H9 (cell line): ENCODE measurements at regions not wholly inside any gene's neighbourhood (a gene's known extent, or its start where the extent isn't known, plus 50 kb on each side); places are given as distances from the start of the nearest gene placed in this dataset.

Experiments
- DNase-seq: peaks from one replicate; pipeline ENCODE4 v3.0.0-alpha.2; 2017
- H2AFZ ChIP-seq: one replicate; pipeline ENCODE4 v1.6.1; 2013; ENCODE audit warnings: mild to moderate bottlenecking, low read length, control low read depth, moderate library complexity
- H2AK5ac ChIP-seq: 2 replicates; pipeline ENCODE4 v1.6.1; 2013; ENCODE audit warnings: low read length, control low read depth, mixed read lengths; ENCODE audit not compliant: insufficient read length
- H2BK120ac ChIP-seq: one replicate; pipeline ENCODE4 v1.6.1; 2013; ENCODE audit warnings: low read depth, mild to moderate bottlenecking, low read length, control low read depth, inconsistent platforms; ENCODE audit not compliant: poor library complexity, severe bottlenecking
- H2BK12ac ChIP-seq: 2 replicates; pipeline ENCODE4 v1.6.1; 2013; ENCODE audit warnings: low read length, control low read depth, mixed read lengths, low read depth; ENCODE audit not compliant: insufficient read length
- H2BK15ac ChIP-seq: 2 replicates; pipeline ENCODE4 v1.6.1; 2013; ENCODE audit warnings: low read depth, low read length, control low read depth
- H2BK20ac ChIP-seq: one replicate; pipeline ENCODE4 v1.6.1; 2013; ENCODE audit warnings: low read depth, mild to moderate bottlenecking, low read length, control low read depth, inconsistent platforms; ENCODE audit not compliant: poor library complexity, severe bottlenecking
- H2BK5ac ChIP-seq: 2 replicates; pipeline ENCODE4 v1.6.1; 2013; ENCODE audit warnings: low read length, control low read depth, mixed read lengths; ENCODE audit not compliant: insufficient read length
- H3K14ac ChIP-seq: 2 replicates; pipeline ENCODE4 v1.6.1; 2013; ENCODE audit warnings: low read length, control low read depth; ENCODE audit not compliant: insufficient read depth
- H3K18ac ChIP-seq: 2 replicates; pipeline ENCODE4 v1.6.1; 2013; ENCODE audit warnings: low read depth, mild to moderate bottlenecking, mixed read lengths, low read length, control low read depth; ENCODE audit not compliant: insufficient read length
- H3K23ac ChIP-seq: 2 replicates; pipeline ENCODE4 v1.6.1; 2013; ENCODE audit warnings: low read length, control low read depth, mixed read lengths, low read depth; ENCODE audit not compliant: insufficient read length
- H3K23me2 ChIP-seq: 2 replicates; pipeline ENCODE4 v1.6.1; 2013; ENCODE audit warnings: low read depth, mild to moderate bottlenecking, mixed read lengths, low read length, control low read depth; ENCODE audit not compliant: insufficient read length, poor library complexity, severe bottlenecking
- H3K27ac ChIP-seq: 2 replicates; pipeline ENCODE4 v1.5.1; 2013; ENCODE audit warnings: low read length, control low read depth, mixed read lengths, low read depth; ENCODE audit not compliant: insufficient read length
- H3K27me3 ChIP-seq: 2 replicates; pipeline ENCODE4 v1.6.1; 2013; ENCODE audit warnings: low read length, control low read depth, inconsistent platforms; ENCODE audit not compliant: insufficient read depth
- H3K4ac ChIP-seq: 2 replicates; pipeline ENCODE4 v1.6.1; 2013; ENCODE audit warnings: low read depth, mild to moderate bottlenecking, control low read depth, inconsistent platforms, low read length, moderate library complexity
- H3K4me1 ChIP-seq: 2 replicates; pipeline ENCODE4 v1.6.1; 2013; ENCODE audit warnings: low read length, control low read depth, inconsistent platforms; ENCODE audit not compliant: insufficient read depth
- H3K4me2 ChIP-seq: 2 replicates; pipeline ENCODE4 v1.6.1; 2013; ENCODE audit warnings: low read length, control low read depth, mixed read lengths; ENCODE audit not compliant: insufficient read length, insufficient read depth
- H3K56ac ChIP-seq: 2 replicates; pipeline ENCODE4 v1.6.1; 2013; ENCODE audit warnings: low read depth, mild to moderate bottlenecking, mixed read lengths, low read length, control low read depth; ENCODE audit not compliant: insufficient read length
- H3K79me1 ChIP-seq: 2 replicates; pipeline ENCODE4 v1.6.1; 2013; ENCODE audit warnings: low read depth, mild to moderate bottlenecking, moderate library complexity, low read length, control low read depth, inconsistent platforms; ENCODE audit not compliant: insufficient read depth, poor library complexity, severe bottlenecking
- H3K79me2 ChIP-seq: 2 replicates; pipeline ENCODE4 v1.6.1; 2013; ENCODE audit warnings: low read length, control low read depth, inconsistent platforms; ENCODE audit not compliant: insufficient read depth
- H3K9ac ChIP-seq: 2 replicates; pipeline ENCODE4 v1.6.1; 2013; ENCODE audit warnings: low read length, control low read depth, mixed read lengths; ENCODE audit not compliant: insufficient read length; ENCODE audit errors: extremely low read depth
- H3K9me3 ChIP-seq: one replicate; pipeline ENCODE4 v1.6.1; 2013; ENCODE audit warnings: low read depth, low read length, inconsistent platforms; ENCODE audit not compliant: control insufficient read depth
- H3T11ph ChIP-seq: one replicate; pipeline ENCODE4 v1.6.1; 2013; ENCODE audit warnings: mild to moderate bottlenecking, low read length, control low read depth, inconsistent platforms
- H4K20me1 ChIP-seq: one replicate; pipeline ENCODE4 v1.6.1; 2013; ENCODE audit not compliant: control insufficient read depth, insufficient read length, insufficient read depth
- H4K5ac ChIP-seq: 2 replicates; pipeline ENCODE4 v1.6.1; 2013; ENCODE audit warnings: low read depth, mild to moderate bottlenecking, mixed read lengths, low read length, control low read depth; ENCODE audit not compliant: insufficient read length
- H4K8ac ChIP-seq: replicated peaks from 2 replicates; pipeline ENCODE4 v1.6.1; 2013; ENCODE audit warnings: low read length, control low read depth, mixed read lengths, low read depth; ENCODE audit not compliant: insufficient read length
- H4K91ac ChIP-seq: 2 replicates; pipeline ENCODE4 v1.6.1; 2013; ENCODE audit warnings: low read depth, mild to moderate bottlenecking, moderate library complexity, mixed read lengths, low read length, control low read depth; ENCODE audit not compliant: insufficient read length
- H3K27ac Mint-ChIP-seq, 3 experiments: 2 replicates in 2 of 3; 3 replicates in 1 of 3; pipeline ENCODE4 v1.8.0; 2020 to 2021; ENCODE audit warnings: mixed read lengths in 3 of 3, mild to moderate bottlenecking in 1 of 3, moderate library complexity in 1 of 3
- H3K27me3 Mint-ChIP-seq: 2 replicates; pipeline ENCODE4 v1.8.0; 2021; ENCODE audit warnings: low read depth, mild to moderate bottlenecking, moderate library complexity, mixed read lengths
- H3K36me3 Mint-ChIP-seq, 3 experiments: 2 replicates in 2 of 3; 3 replicates in 1 of 3; pipeline ENCODE4 v1.8.0; 2020 to 2021; ENCODE audit warnings: low read depth in 3 of 3, mixed read lengths in 3 of 3; ENCODE audit not compliant: insufficient read depth in 1 of 3
- H3K4me1 Mint-ChIP-seq, 2 experiments: 2 replicates each; pipeline ENCODE4 v1.8.0; 2020; ENCODE audit warnings: mixed read lengths in 2 of 2
- H3K4me3 Mint-ChIP-seq, 2 experiments: 2 replicates in 1 of 2; 3 replicates in 1 of 2; pipeline ENCODE4 v1.8.0; 2020 to 2021; ENCODE audit warnings: mild to moderate bottlenecking in 2 of 2, mixed read lengths in 2 of 2, moderate library complexity in 1 of 2
- H3K9me3 Mint-ChIP-seq, 2 experiments: 2 replicates in 1 of 2; 3 replicates in 1 of 2; pipeline ENCODE4 v1.8.0; 2020; ENCODE audit warnings: mild to moderate bottlenecking in 2 of 2, mixed read lengths in 2 of 2, moderate library complexity in 1 of 2
- WGBS: extraction: QIAGEN DNeasy Blood & Tissue Kit; methylation state at CpG from one replicate; pipeline ENCODE4 v1.1.7; 2013; ENCODE audit warnings: missing lambda C conversion rate, low lambda C conversion rate, mixed read lengths; ENCODE audit not compliant: insufficient read length; ENCODE audit errors: extremely low coverage; 5-methylcytosine and 5-hydroxymethylcytosine counted together
- TF ChIP-seq, protein P1 (sequence below): fragments of 200-600 bp; sonication (generic); conservative IDR thresholded peaks from 3 replicates; pipeline ENCODE4 v1.8.0; 2021; ENCODE audit warnings: antibody characterized with exemption, mild to moderate bottlenecking

DNA sequence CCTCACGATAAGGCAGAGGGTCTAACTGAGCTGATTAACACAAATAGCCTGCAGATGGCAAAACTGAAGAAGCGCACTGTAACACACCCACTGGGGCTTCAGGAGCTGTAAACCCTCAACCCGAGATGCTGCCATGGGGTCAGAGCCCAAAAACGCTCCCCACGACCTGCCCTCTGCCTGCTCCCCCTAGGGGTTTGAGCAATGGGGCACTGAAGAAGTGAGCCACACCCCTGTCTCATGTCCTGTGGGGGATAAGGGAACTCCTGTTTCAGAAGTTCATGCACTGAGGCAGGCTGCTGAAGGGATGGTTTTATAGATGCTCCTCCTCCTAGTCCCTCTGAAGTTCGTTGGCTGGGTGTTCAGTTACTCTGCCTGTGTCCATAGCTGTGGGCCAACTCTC lies 105.9 kb upstream of the CELF4 start:
- Histone ChIP-seq H3K56ac (no peak overlapping the region), H3K14ac (no peak overlapping the region), H4K91ac (no peak overlapping the region), H3K79me1 (no peaks in the 10 kb centered on the region), H3K9ac (no peak overlapping the region), H3K18ac (no peak overlapping the region), H3T11ph (no peak overlapping the region), H2BK120ac (no peak overlapping the region), H2AFZ (no peak overlapping the region), H2BK15ac (no peak overlapping the region), H3K9me3 (no peaks in the 10 kb centered on the region), H2BK12ac (no peak overlapping the region), H3K23ac (no peak overlapping the region), H4K5ac (no peak overlapping the region), H3K23me2 (no peaks in the 10 kb centered on the region), H2AK5ac (no peak overlapping the region), H3K27me3 (no peaks in the 10 kb centered on the region), H3K4ac (no peak overlapping the region), H2BK20ac (no peak overlapping the region), H4K20me1 (no peaks in the 10 kb centered on the region), H4K8ac (no peak overlapping the region), H2BK5ac (no peak overlapping the region), H3K4me2 (no peak overlapping the region), H3K79me2 (no peaks in the 10 kb centered on the region), H3K4me1 (peaks cover 6% of the 10 kb centered on the region; the same call in 1 of the 2 replicates), H3K27ac (no peak overlapping the region)
- H3K27ac Mint-ChIP-seq, result peak overlapping the region in 1 of 3 experiments; percentile 60; a peak in 1 of 7 replicates
- no peak overlapping the region for H3K4me3 Mint-ChIP-seq
- no peaks in the 10 kb centered on the region; a peak in 1 of 7 replicates for H3K36me3 Mint-ChIP-seq
- peaks cover 8 to 9% of the 10 kb centered on the region in 2 experiments; a peak in 2 of 5 replicates for H3K9me3 Mint-ChIP-seq
- peaks cover 18 to 26% of the 10 kb centered on the region in 2 experiments for H3K4me1 Mint-ChIP-seq
- WGBS, result no CpG with 5 or more reads among the region's 6 CpGs
- DNase-seq, result no peak
- TF ChIP-seq, protein P1, sequence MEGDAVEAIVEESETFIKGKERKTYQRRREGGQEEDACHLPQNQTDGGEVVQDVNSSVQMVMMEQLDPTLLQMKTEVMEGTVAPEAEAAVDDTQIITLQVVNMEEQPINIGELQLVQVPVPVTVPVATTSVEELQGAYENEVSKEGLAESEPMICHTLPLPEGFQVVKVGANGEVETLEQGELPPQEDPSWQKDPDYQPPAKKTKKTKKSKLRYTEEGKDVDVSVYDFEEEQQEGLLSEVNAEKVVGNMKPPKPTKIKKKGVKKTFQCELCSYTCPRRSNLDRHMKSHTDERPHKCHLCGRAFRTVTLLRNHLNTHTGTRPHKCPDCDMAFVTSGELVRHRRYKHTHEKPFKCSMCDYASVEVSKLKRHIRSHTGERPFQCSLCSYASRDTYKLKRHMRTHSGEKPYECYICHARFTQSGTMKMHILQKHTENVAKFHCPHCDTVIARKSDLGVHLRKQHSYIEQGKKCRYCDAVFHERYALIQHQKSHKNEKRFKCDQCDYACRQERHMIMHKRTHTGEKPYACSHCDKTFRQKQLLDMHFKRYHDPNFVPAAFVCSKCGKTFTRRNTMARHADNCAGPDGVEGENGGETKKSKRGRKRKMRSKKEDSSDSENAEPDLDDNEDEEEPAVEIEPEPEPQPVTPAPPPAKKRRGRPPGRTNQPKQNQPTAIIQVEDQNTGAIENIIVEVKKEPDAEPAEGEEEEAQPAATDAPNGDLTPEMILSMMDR, result no peak
- H3K27me3 Mint-ChIP-seq, result peaks cover 2% of the 10 kb centered on the region
